ENCODE measurements at regions not wholly inside any gene's neighbourhood (a gene's known extent, or its start where the extent isn't known, plus 50 kb on each side); places are given as distances from the start of the nearest gene placed in this dataset.
"Not testable (repeated sequence)": the region's sequence is repeated elsewhere in the genome, so short reads cannot be mapped to it uniquely, and the experiment has no call there.

- no peak overlapping the region for H3K27ac ChIP-seq (ENCODE audit: low read length)
- WGBS (ENCODE audit: insufficient coverage) = no CpG with 5 or more reads among the region's 4 CpGs
- no peaks in the 10 kb centered on the region for H3K36me3 ChIP-seq (ENCODE audit: control insufficient read depth, insufficient read depth, low read length)
- no peaks in the 10 kb centered on the region for H3K9me3 ChIP-seq (replicated peaks; ENCODE audit: control insufficient read depth, low read depth, low read length)
- H3K4me1 ChIP-seq (ENCODE audit: control insufficient read depth, insufficient read depth, low read length) = no peaks in the 10 kb centered on the region
- no peak overlapping the region for H3K4me3 ChIP-seq (ENCODE audit: low read length)
- DNase-seq = no peak
- no peaks in the 10 kb centered on the region for H3K27me3 ChIP-seq (ENCODE audit: control insufficient read depth, insufficient read depth, low read length)
These were observed 405.9 kb upstream of the RGS18 start for GRCh38 chr1:191752342-191752741.

- Histone ChIP-seq H3K36me3 (ENCODE audit: control insufficient read depth, insufficient read depth, low read length) (no peaks in the 10 kb centered on the region), H3K27me3 (ENCODE audit: control insufficient read depth, insufficient read depth, low read length) (no peaks in the 10 kb centered on the region), H3K4me3 (ENCODE audit: low read length) (no peak overlapping the region), H3K27ac (ENCODE audit: low read length) (no peak overlapping the region), H3K9me3 (replicated peaks; ENCODE audit: control insufficient read depth, low read depth, low read length) (no peaks in the 10 kb centered on the region), H3K4me1 (ENCODE audit: control insufficient read depth, insufficient read depth, low read length) (no peaks in the 10 kb centered on the region)
- no CpG with 5 or more reads among the region's 2 CpGs for WGBS (ENCODE audit: insufficient coverage)
- DNase-seq = no peak
These were observed 398.2 kb upstream of the RGS18 start for GRCh38 chr1:191760016-191760415.

- DNase-seq = no peak
- Histone ChIP-seq H3K27me3 (ENCODE audit: control insufficient read depth, insufficient read depth, low read length) (no peaks in the 10 kb centered on the region), H3K4me3 (ENCODE audit: low read length) (no peak overlapping the region), H3K9me3 (replicated peaks; ENCODE audit: control insufficient read depth, low read depth, low read length) (no peaks in the 10 kb centered on the region), H3K36me3 (ENCODE audit: control insufficient read depth, insufficient read depth, low read length) (no peaks in the 10 kb centered on the region), H3K27ac (ENCODE audit: low read length) (no peak overlapping the region), H3K4me1 (ENCODE audit: control insufficient read depth, insufficient read depth, low read length) (no peaks in the 10 kb centered on the region)
- WGBS (ENCODE audit: insufficient coverage) = no CpG with 5 or more reads among the region's 1 CpG
These were observed 369.7 kb upstream of the RGS18 start for GRCh38 chr1:191788551-191788950.

GRCh38 chr1:191798178-191798577 is 360.1 kb upstream of the RGS18 start:
- Histone ChIP-seq H3K27ac (ENCODE audit: low read length) (no peak overlapping the region), H3K36me3 (ENCODE audit: control insufficient read depth, insufficient read depth, low read length) (no peaks in the 10 kb centered on the region), H3K27me3 (ENCODE audit: control insufficient read depth, insufficient read depth, low read length) (no peaks in the 10 kb centered on the region), H3K4me1 (ENCODE audit: control insufficient read depth, insufficient read depth, low read length) (no peaks in the 10 kb centered on the region), H3K9me3 (replicated peaks; ENCODE audit: control insufficient read depth, low read depth, low read length) (no peaks in the 10 kb centered on the region), H3K4me3 (ENCODE audit: low read length) (no peak overlapping the region)
- no CpG with 5 or more reads among the region's 1 CpG for WGBS (ENCODE audit: insufficient coverage)
- DNase-seq = no peak

- DNase-seq = peak; percentile 82
- H3K9me3 ChIP-seq (replicated peaks; ENCODE audit: control insufficient read depth, low read depth, low read length) = no peaks in the 10 kb centered on the region
- WGBS (ENCODE audit: insufficient coverage) = no CpG with 5 or more reads among the region's 3 CpGs
- no peaks in the 10 kb centered on the region for H3K4me1 ChIP-seq (ENCODE audit: control insufficient read depth, insufficient read depth, low read length)
- H3K27ac ChIP-seq (ENCODE audit: low read length) = peak overlapping the region; percentile 37
- H3K4me3 ChIP-seq (ENCODE audit: low read length) = no peak overlapping the region
- no peaks in the 10 kb centered on the region for H3K27me3 ChIP-seq (ENCODE audit: control insufficient read depth, insufficient read depth, low read length)
- no peaks in the 10 kb centered on the region for H3K36me3 ChIP-seq (ENCODE audit: control insufficient read depth, insufficient read depth, low read length)
These were observed 354.0 kb upstream of the RGS18 start for GRCh38 chr1:191804311-191804710.

GRCh38 chr1:191813593-191813992 is 344.7 kb upstream of the RGS18 start:
- not testable (repeated sequence) for H3K4me1 ChIP-seq (ENCODE audit: control insufficient read depth, insufficient read depth, low read length); H3K9me3 ChIP-seq (replicated peaks; ENCODE audit: control insufficient read depth, low read depth, low read length); H3K27ac ChIP-seq (ENCODE audit: low read length); DNase-seq; H3K4me3 ChIP-seq (ENCODE audit: low read length); H3K36me3 ChIP-seq (ENCODE audit: control insufficient read depth, insufficient read depth, low read length); H3K27me3 ChIP-seq (ENCODE audit: control insufficient read depth, insufficient read depth, low read length)
- 86% methylated on average over 1 of the region's 5 CpGs for WGBS (ENCODE audit: insufficient coverage)

- Histone ChIP-seq H3K4me1 (ENCODE audit: control insufficient read depth, insufficient read depth, low read length) (no peaks in the 10 kb centered on the region), H3K36me3 (ENCODE audit: control insufficient read depth, insufficient read depth, low read length) (no peaks in the 10 kb centered on the region), H3K4me3 (ENCODE audit: low read length) (no peak overlapping the region), H3K27ac (ENCODE audit: low read length) (no peak overlapping the region), H3K9me3 (replicated peaks; ENCODE audit: control insufficient read depth, low read depth, low read length) (no peaks in the 10 kb centered on the region), H3K27me3 (ENCODE audit: control insufficient read depth, insufficient read depth, low read length) (no peaks in the 10 kb centered on the region)
- WGBS (ENCODE audit: insufficient coverage) = no CpG with 5 or more reads among the region's 1 CpG
- no peak for DNase-seq
These were observed 340.1 kb upstream of the RGS18 start for GRCh38 chr1:191818198-191818597.

- no peaks in the 10 kb centered on the region for H3K9me3 ChIP-seq (replicated peaks; ENCODE audit: control insufficient read depth, low read depth, low read length)
- no peak for DNase-seq
- no peaks in the 10 kb centered on the region for H3K36me3 ChIP-seq (ENCODE audit: control insufficient read depth, insufficient read depth, low read length)
- no peaks in the 10 kb centered on the region for H3K27me3 ChIP-seq (ENCODE audit: control insufficient read depth, insufficient read depth, low read length)
- no peak overlapping the region for H3K27ac ChIP-seq (ENCODE audit: low read length)
- H3K4me3 ChIP-seq (ENCODE audit: low read length) = no peak overlapping the region
- WGBS (ENCODE audit: insufficient coverage) = no CpG with 5 or more reads among the region's 4 CpGs
- no peaks in the 10 kb centered on the region for H3K4me1 ChIP-seq (ENCODE audit: control insufficient read depth, insufficient read depth, low read length)
These were observed 326.7 kb upstream of the RGS18 start for GRCh38 chr1:191831572-191831971.

- no peak overlapping the region for H3K4me3 ChIP-seq (ENCODE audit: low read length)
- peak; percentile 7 for DNase-seq
- no peaks in the 10 kb centered on the region for H3K4me1 ChIP-seq (ENCODE audit: control insufficient read depth, insufficient read depth, low read length)
- no peaks in the 10 kb centered on the region for H3K9me3 ChIP-seq (replicated peaks; ENCODE audit: control insufficient read depth, low read depth, low read length)
- H3K36me3 ChIP-seq (ENCODE audit: control insufficient read depth, insufficient read depth, low read length) = no peaks in the 10 kb centered on the region
- no peaks in the 10 kb centered on the region for H3K27me3 ChIP-seq (ENCODE audit: control insufficient read depth, insufficient read depth, low read length)
- no CpG with 5 or more reads among the region's 2 CpGs for WGBS (ENCODE audit: insufficient coverage)
- no peak overlapping the region for H3K27ac ChIP-seq (ENCODE audit: low read length)
These were observed 318.4 kb upstream of the RGS18 start for GRCh38 chr1:191839891-191840290.

GRCh38 chr1:191851799-191852595 is 306.3 kb upstream of the RGS18 start:
- Histone ChIP-seq H3K36me3 (ENCODE audit: control insufficient read depth, insufficient read depth, low read length) (no peaks in the 10 kb centered on the region), H3K9me3 (replicated peaks; ENCODE audit: control insufficient read depth, low read depth, low read length) (no peaks in the 10 kb centered on the region), H3K27ac (ENCODE audit: low read length) (no peak overlapping the region), H3K4me3 (ENCODE audit: low read length) (no peak overlapping the region), H3K4me1 (ENCODE audit: control insufficient read depth, insufficient read depth, low read length) (no peaks in the 10 kb centered on the region), H3K27me3 (ENCODE audit: control insufficient read depth, insufficient read depth, low read length) (no peaks in the 10 kb centered on the region)
- no CpG with 5 or more reads among the region's 1 CpG for WGBS (ENCODE audit: insufficient coverage)
- DNase-seq = no peak

GRCh38 chr1:191852907-191853306 is 305.4 kb upstream of the RGS18 start:
- no peaks in the 10 kb centered on the region for H3K27me3 ChIP-seq (ENCODE audit: control insufficient read depth, insufficient read depth, low read length)
- H3K4me3 ChIP-seq (ENCODE audit: low read length) = no peak overlapping the region
- H3K27ac ChIP-seq (ENCODE audit: low read length) = no peak overlapping the region
- WGBS (ENCODE audit: insufficient coverage) = no CpG with 5 or more reads among the region's 1 CpG
- no peaks in the 10 kb centered on the region for H3K9me3 ChIP-seq (replicated peaks; ENCODE audit: control insufficient read depth, low read depth, low read length)
- DNase-seq = no peak
- H3K36me3 ChIP-seq (ENCODE audit: control insufficient read depth, insufficient read depth, low read length) = no peaks in the 10 kb centered on the region
- no peaks in the 10 kb centered on the region for H3K4me1 ChIP-seq (ENCODE audit: control insufficient read depth, insufficient read depth, low read length)
